MM.1S (cell line): ENCODE measurements at regions not wholly inside any gene's neighbourhood (a gene's known extent, or its start where the extent isn't known, plus 50 kb on each side); places are given as distances from the start of the nearest gene placed in this dataset.

Source experiments
- DNase-seq: peaks from one replicate; pipeline ENCODE4 v3.0.0-alpha.2; 2015
- H2AFZ ChIP-seq: fragments of 300-600 bp; sonication (generic); 2 replicates; pipeline ENCODE4 v1.6.0; 2016; ENCODE audit warnings: antibody characterized with exemption, low read length
- H3F3A ChIP-seq: fragments of 300-600 bp; sonication (generic); 2 replicates; pipeline ENCODE4 v1.6.1; 2016; ENCODE audit warnings: mild to moderate bottlenecking, antibody characterized with exemption, low read length, moderate library complexity, mixed read lengths; ENCODE audit not compliant: insufficient read depth
- H3K27ac ChIP-seq: fragments of 300-600 bp; sonication (generic); 2 replicates; pipeline ENCODE4 v1.5.1; 2016; ENCODE audit warnings: mild to moderate bottlenecking, low read length
- H3K27me3 ChIP-seq: fragments of 300-600 bp; sonication (generic); replicated peaks from 2 replicates; pipeline ENCODE4 v1.6.0; 2016; ENCODE audit warnings: low read length; ENCODE audit not compliant: insufficient read depth
- H3K36me3 ChIP-seq: fragments of 300-600 bp; sonication (generic); replicated peaks from 2 replicates; pipeline ENCODE4 v1.6.1; 2016; ENCODE audit warnings: mild to moderate bottlenecking, low read length, mixed read lengths; ENCODE audit not compliant: insufficient read depth
- H3K4me1 ChIP-seq: fragments of 300-600 bp; sonication (generic); 2 replicates; pipeline ENCODE4 v1.6.1; 2016; ENCODE audit warnings: low read length, mixed read lengths
- H3K4me2 ChIP-seq: fragments of 300-600 bp; sonication (generic); 2 replicates; pipeline ENCODE4 v1.6.0; 2016; ENCODE audit warnings: low read depth, low read length
- H3K4me3 ChIP-seq: fragments of 300-600 bp; sonication (generic); 2 replicates; pipeline ENCODE4 v1.5.1; 2016; ENCODE audit warnings: low read length, mixed read lengths
- H3K79me2 ChIP-seq: fragments of 300-600 bp; sonication (generic); 2 replicates; pipeline ENCODE4 v1.6.1; 2016; ENCODE audit warnings: mixed run types, low read length, mixed read lengths
- H3K9ac ChIP-seq: fragments of 300-600 bp; sonication (generic); 2 replicates; pipeline ENCODE4 v1.6.1; 2016; ENCODE audit warnings: low read length, mixed read lengths
- H3K9me2 ChIP-seq: fragments of 300-600 bp; sonication (generic); replicated peaks from 2 replicates; pipeline ENCODE4 v1.6.1; 2016; ENCODE audit warnings: mild to moderate bottlenecking, low read length, mixed read lengths; ENCODE audit not compliant: insufficient read depth
- H3K9me3 ChIP-seq: fragments of 300-600 bp; sonication (generic); replicated peaks from 2 replicates; pipeline ENCODE4 v1.6.1; 2016; ENCODE audit warnings: mild to moderate bottlenecking, low read length, mixed read lengths; ENCODE audit not compliant: insufficient read depth
- H4K20me1 ChIP-seq: fragments of 300-600 bp; sonication (generic); 2 replicates; pipeline ENCODE4 v1.6.1; 2016; ENCODE audit warnings: mild to moderate bottlenecking, low read length, moderate library complexity, mixed read lengths; ENCODE audit not compliant: insufficient read depth
- EZH2 ChIP-seq: fragments of 300-600 bp; sonication (generic); optimal IDR thresholded peaks from 2 replicates; pipeline ENCODE3; 2017; ENCODE audit warnings: low read depth, mild to moderate bottlenecking, antibody characterized with exemption, low read length, mixed read lengths
- EZH2phosphoT487 ChIP-seq: fragments of 300-600 bp; sonication (generic); IDR thresholded peaks from 2 replicates; pipeline ENCODE4 v1.6.1; 2018; ENCODE audit warnings: antibody characterized with exemption, low read length
- TF ChIP-seq, protein P1 (sequence below): fragments of 300-600 bp; sonication (generic); IDR thresholded peaks from 2 replicates; pipeline ENCODE4 v1.5.1; 2016; ENCODE audit warnings: antibody characterized with exemption, low read length, mixed read lengths

DNA sequence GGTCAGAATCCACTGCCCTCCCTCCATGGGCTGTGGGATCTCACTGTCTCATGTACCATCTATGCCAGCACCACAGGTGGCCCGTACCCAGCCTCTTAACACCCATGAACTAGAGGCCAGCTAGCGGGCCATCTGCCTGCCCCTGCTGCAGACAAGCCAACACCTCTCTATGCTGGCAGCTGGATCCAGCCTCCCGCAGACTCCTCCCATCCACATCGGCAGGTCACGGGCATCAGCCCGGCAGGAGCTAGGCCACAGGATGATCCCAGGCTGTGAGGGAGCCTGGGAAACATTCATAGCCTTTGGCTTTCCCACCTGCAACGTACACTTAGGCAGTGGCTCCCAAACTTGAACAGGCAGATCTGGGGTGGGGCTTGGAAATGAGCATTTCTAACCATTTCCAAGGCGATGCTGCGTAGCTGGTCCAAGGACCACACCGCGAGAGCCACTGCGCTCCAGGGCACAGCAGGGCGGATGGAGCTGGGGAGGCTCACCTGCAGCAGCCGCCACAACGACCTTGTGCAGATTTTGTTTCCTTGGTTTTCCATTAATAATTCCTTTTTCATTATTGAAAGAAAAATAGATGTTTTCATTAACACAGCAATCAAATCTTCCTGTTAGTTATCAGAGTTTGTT is 114.7 kb downstream of the KCNF1 start:
- Histone ChIP-seq H3K9ac (no peak overlapping the region), H3K9me3 (no peaks in the 10 kb centered on the region), H3K36me3 (no peaks in the 10 kb centered on the region), H3F3A (no peaks in the 10 kb centered on the region), H3K79me2 (no peaks in the 10 kb centered on the region), H4K20me1 (no peaks in the 10 kb centered on the region), H2AFZ (no peak overlapping the region), H3K4me2 (no peak overlapping the region), H3K9me2 (no peaks in the 10 kb centered on the region), H3K4me3 (no peak overlapping the region), H3K27ac (no peak overlapping the region), H3K27me3 (no peaks in the 10 kb centered on the region), H3K4me1 (no peaks in the 10 kb centered on the region)
- no peak for DNase-seq
- no peak for TF ChIP-seq EZH2phosphoT487
- no peak for TF ChIP-seq EZH2
- TF ChIP-seq, protein P1, sequence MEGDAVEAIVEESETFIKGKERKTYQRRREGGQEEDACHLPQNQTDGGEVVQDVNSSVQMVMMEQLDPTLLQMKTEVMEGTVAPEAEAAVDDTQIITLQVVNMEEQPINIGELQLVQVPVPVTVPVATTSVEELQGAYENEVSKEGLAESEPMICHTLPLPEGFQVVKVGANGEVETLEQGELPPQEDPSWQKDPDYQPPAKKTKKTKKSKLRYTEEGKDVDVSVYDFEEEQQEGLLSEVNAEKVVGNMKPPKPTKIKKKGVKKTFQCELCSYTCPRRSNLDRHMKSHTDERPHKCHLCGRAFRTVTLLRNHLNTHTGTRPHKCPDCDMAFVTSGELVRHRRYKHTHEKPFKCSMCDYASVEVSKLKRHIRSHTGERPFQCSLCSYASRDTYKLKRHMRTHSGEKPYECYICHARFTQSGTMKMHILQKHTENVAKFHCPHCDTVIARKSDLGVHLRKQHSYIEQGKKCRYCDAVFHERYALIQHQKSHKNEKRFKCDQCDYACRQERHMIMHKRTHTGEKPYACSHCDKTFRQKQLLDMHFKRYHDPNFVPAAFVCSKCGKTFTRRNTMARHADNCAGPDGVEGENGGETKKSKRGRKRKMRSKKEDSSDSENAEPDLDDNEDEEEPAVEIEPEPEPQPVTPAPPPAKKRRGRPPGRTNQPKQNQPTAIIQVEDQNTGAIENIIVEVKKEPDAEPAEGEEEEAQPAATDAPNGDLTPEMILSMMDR, result no peak

- no peaks in the 10 kb centered on the region for H4K20me1 ChIP-seq
- H3K4me2 ChIP-seq, result no peak overlapping the region
- H3F3A ChIP-seq, result no peaks in the 10 kb centered on the region
- DNase-seq, result no peak
- H3K27me3 ChIP-seq, result no peaks in the 10 kb centered on the region
- no peak overlapping the region for H3K27ac ChIP-seq
- no peaks in the 10 kb centered on the region for H3K36me3 ChIP-seq
- H3K4me1 ChIP-seq, result no peaks in the 10 kb centered on the region
- no peaks in the 10 kb centered on the region for H3K9me3 ChIP-seq
- H2AFZ ChIP-seq, result no peak overlapping the region
- H3K4me3 ChIP-seq, result no peak overlapping the region
- no peak overlapping the region for H3K9ac ChIP-seq
- TF ChIP-seq, protein P1, result no peak
- TF ChIP-seq EZH2 (no peak), EZH2phosphoT487 (no peak)
- no peaks in the 10 kb centered on the region for H3K9me2 ChIP-seq
- no peaks in the 10 kb centered on the region for H3K79me2 ChIP-seq
Measured at GRCh38 chr2:11027195-11027594, 115.5 kb downstream of the KCNF1 start.

- Histone ChIP-seq H3K27ac (no peak overlapping the region), H2AFZ (no peak overlapping the region), H3K4me1 (no peaks in the 10 kb centered on the region), H4K20me1 (no peaks in the 10 kb centered on the region), H3K36me3 (no peaks in the 10 kb centered on the region), H3K9ac (no peak overlapping the region), H3K4me3 (no peak overlapping the region), H3F3A (no peaks in the 10 kb centered on the region), H3K79me2 (no peaks in the 10 kb centered on the region), H3K4me2 (no peak overlapping the region), H3K27me3 (no peaks in the 10 kb centered on the region), H3K9me3 (no peaks in the 10 kb centered on the region), H3K9me2 (no peaks in the 10 kb centered on the region)
- TF ChIP-seq EZH2, result no peak
- TF ChIP-seq, protein P1, result 0 out of 2 replicates have a peak, but pooled peaks have one; percentile 4
- no peak for DNase-seq
Measured at GRCh38 chr2:11028407-11028916, 116.7 kb downstream of the KCNF1 start.
